Caco-2 (cell line): ENCODE measurements at regions not wholly inside any gene's neighbourhood (a gene's known extent, or its start where the extent isn't known, plus 50 kb on each side); places are given as distances from the start of the nearest gene placed in this dataset.

Source experiments
- BruUV-seq: library from RNA; stranded (reverse); fragments of 400-500 nt; replicated peaks from 2 replicates; lab custom pipeline; 2021; lab: Mats Ljungman, UMichigan
- CTCF ChIA-PET: fragments of 300-600 bp; sonication (Branson Sonifier 250); formaldehyde crosslinking; loops from one replicate; lab custom pipeline; 2022; ENCODE audit warnings: antibody characterized with exemption; lab: Charles Lee
- POLR2A ChIA-PET: fragments of 300-600 bp; sonication (Branson Sonifier 250); formaldehyde crosslinking; loops from one replicate; lab custom pipeline; 2022; ENCODE audit warnings: antibody characterized with exemption; lab: Charles Lee
- DNase-seq, 2 experiments: peaks; one replicate each; pipeline versions ENCODE4 v3.0.0 to v3.0.0-alpha.2; 2020 to 2022
- H3K27me3 ChIP-seq: replicated peaks from 2 replicates; pipeline ENCODE4 v1.6.0; 2011; ENCODE audit warnings: low read length; ENCODE audit not compliant: control insufficient read depth, insufficient read depth
- H3K36me3 ChIP-seq: 2 replicates; pipeline ENCODE4 v1.5.1; 2011; ENCODE audit warnings: low read length; ENCODE audit not compliant: control insufficient read depth, insufficient read depth
- H3K4me1 ChIP-seq: fragments of 250-450 bp; sonication (Bioruptor Pico); 2 replicates; pipeline ENCODE4 v1.5.1; 2020; ENCODE audit warnings: mild to moderate bottlenecking
- H3K4me3 ChIP-seq: 2 replicates; pipeline ENCODE4 v1.5.1; 2011; ENCODE audit warnings: low read depth, mild to moderate bottlenecking, control low read depth, low read length
- H3K9me3 ChIP-seq: fragments of 250-450 bp; sonication (Bioruptor Pico); 2 replicates; pipeline ENCODE4 v1.5.1; 2020; ENCODE audit warnings: mild to moderate bottlenecking, moderate library complexity
- H3K27ac Mint-ChIP-seq: one replicate; pipeline ENCODE4 v1.8.0; 2022; ENCODE audit warnings: mixed read lengths; ENCODE audit not compliant: unreplicated experiment
- H3K27me3 Mint-ChIP-seq: one replicate; pipeline ENCODE4 v1.8.0; 2022; ENCODE audit warnings: mixed read lengths; ENCODE audit not compliant: insufficient read depth, unreplicated experiment
- H3K36me3 Mint-ChIP-seq: one replicate; pipeline ENCODE4 v1.8.0; 2022; ENCODE audit warnings: mild to moderate bottlenecking, mixed read lengths; ENCODE audit not compliant: insufficient read depth, unreplicated experiment
- H3K4me1 Mint-ChIP-seq: one replicate; pipeline ENCODE4 v1.8.0; 2022; ENCODE audit warnings: low read depth, mixed read lengths; ENCODE audit not compliant: unreplicated experiment
- H3K4me3 Mint-ChIP-seq: one replicate; pipeline ENCODE4 v1.8.0; 2022; ENCODE audit warnings: mild to moderate bottlenecking, moderate library complexity, mixed read lengths; ENCODE audit not compliant: unreplicated experiment
- H3K9me3 Mint-ChIP-seq: one replicate; pipeline ENCODE4 v1.8.0; 2022; ENCODE audit warnings: mixed read lengths; ENCODE audit not compliant: unreplicated experiment
- CTCF ChIP-seq, 2 experiments: fragments of 200-600 bp in 1 of 2; IDR thresholded peaks; 1 replicate in 1 of 2; 2 replicates in 1 of 2; pipeline versions ENCODE4 v1.5.1 to v1.8.0; 2011 to 2022; ENCODE audit warnings: antibody characterized with exemption in 1 of 2, control low read depth in 1 of 2, inconsistent platforms in 1 of 2, low read depth in 1 of 2, low read length in 1 of 2, mild to moderate bottlenecking in 1 of 2, moderate library complexity in 1 of 2; ENCODE audit not compliant: insufficient read depth in 1 of 2, severe bottlenecking in 1 of 2, unreplicated experiment in 1 of 2
- intact Hi-C: fragments of 100-400 bp; cut with micrococcal nuclease; formaldehyde crosslinking; loops from one replicate; pipeline ENCODE4 v1.10.0; 2022; ENCODE audit not compliant: unreplicated experiment

GRCh38 chr2:60170272-60170671 is 383.2 kb downstream of the BCL11A start:
- Histone ChIP-seq H3K4me1 (no peaks in the 10 kb centered on the region), H3K27me3 (no peaks in the 10 kb centered on the region; the same call in 1 of the 2 replicates), H3K36me3 (no peaks in the 10 kb centered on the region), H3K9me3 (no peaks in the 10 kb centered on the region), H3K4me3 (no peak overlapping the region)
- Mint-ChIP-seq H3K36me3 (no peaks in the 10 kb centered on the region), H3K27ac (no peak overlapping the region), H3K9me3 (no peaks in the 10 kb centered on the region), H3K4me1 (no peaks in the 10 kb centered on the region), H3K4me3 (no peak overlapping the region), H3K27me3 (no peaks in the 10 kb centered on the region)
- DNase-seq, result no peak
- TF ChIP-seq CTCF (IDR thresholded peaks at IDR 0.05; ENCODE audit: insufficient read depth in 1 of 2, low read depth in 1 of 2, low read length in 1 of 2, severe bottlenecking in 1 of 2, unreplicated experiment in 1 of 2), result no peak
- no TSS peak for BruUV-seq
- ChIA-PET CTCF (no interaction called here), POLR2A (no interaction called here)
- intact Hi-C loops, result no loop called here

GRCh38 chr2:60168247-60168646 is 385.2 kb downstream of the BCL11A start:
- TF ChIP-seq CTCF (IDR thresholded peaks at IDR 0.05; ENCODE audit: insufficient read depth in 1 of 2, low read depth in 1 of 2, low read length in 1 of 2, severe bottlenecking in 1 of 2, unreplicated experiment in 1 of 2), result no peak
- CTCF ChIA-PET, result no interaction called here
- no peaks in the 10 kb centered on the region for H3K4me1 ChIP-seq
- Mint-ChIP-seq H3K27me3 (no peaks in the 10 kb centered on the region), H3K4me3 (no peak overlapping the region), H3K27ac (no peak overlapping the region), H3K36me3 (no peaks in the 10 kb centered on the region), H3K9me3 (no peaks in the 10 kb centered on the region), H3K4me1 (no peaks in the 10 kb centered on the region)
- intact Hi-C loops, result loop anchor here (10.0 kb wide), 1 partner anchor 387 kb away; the partner anchor contains the start of gene BCL11A
- no peaks in the 10 kb centered on the region for H3K9me3 ChIP-seq
- no TSS peak for BruUV-seq
- no peaks in the 10 kb centered on the region for H3K36me3 ChIP-seq
- no peak overlapping the region for H3K4me3 ChIP-seq
- POLR2A ChIA-PET, result no interaction called here
- no peaks in the 10 kb centered on the region; the same call in 1 of the 2 replicates for H3K27me3 ChIP-seq
- no peak for DNase-seq

- no peaks in the 10 kb centered on the region for H3K9me3 Mint-ChIP-seq
- no peaks in the 10 kb centered on the region; the same call in 1 of the 2 replicates for H3K27me3 ChIP-seq
- DNase-seq, result no peak
- no peak overlapping the region for H3K27ac Mint-ChIP-seq
- CTCF ChIA-PET, result no interaction called here
- H3K9me3 ChIP-seq, result no peaks in the 10 kb centered on the region
- no TSS peak for BruUV-seq
- H3K4me1 ChIP-seq, result no peaks in the 10 kb centered on the region
- no peaks in the 10 kb centered on the region for H3K4me1 Mint-ChIP-seq
- no peaks in the 10 kb centered on the region for H3K27me3 Mint-ChIP-seq
- intact Hi-C loops, result loop anchor here (10.0 kb wide), 1 partner anchor 388 kb away; the partner anchor contains the start of gene BCL11A
- H3K4me3 ChIP-seq, result no peak overlapping the region
- H3K36me3 Mint-ChIP-seq, result no peaks in the 10 kb centered on the region
- H3K36me3 ChIP-seq, result no peaks in the 10 kb centered on the region
- no peak overlapping the region for H3K4me3 Mint-ChIP-seq
- TF ChIP-seq CTCF (IDR thresholded peaks at IDR 0.05; ENCODE audit: insufficient read depth in 1 of 2, low read depth in 1 of 2, low read length in 1 of 2, severe bottlenecking in 1 of 2, unreplicated experiment in 1 of 2), result no peak
- POLR2A ChIA-PET, result no interaction called here
Observed at GRCh38 chr2:60167089-60167488, 386.4 kb downstream of the BCL11A start.
